ENCODE measurements at regions not wholly inside any gene's neighbourhood (a gene's known extent, or its start where the extent isn't known, plus 50 kb on each side); places are given as distances from the start of the nearest gene placed in this dataset.

GRCh38 chr13:71962735-71963134 lies 95.7 kb upstream of the DACH1 start:
- TF ChIP-seq CTCF (IDR thresholded peaks at IDR 0.05) = no peak
- no peaks in the 10 kb centered on the region for H3K27me3 ChIP-seq (ENCODE audit: insufficient read depth in 3 of 3, low read length in 2 of 3)
- no peaks in the 10 kb centered on the region for H3K36me3 ChIP-seq (ENCODE audit: insufficient read depth in 1 of 2, low read depth in 1 of 2)
- H3K4me1 ChIP-seq = no peaks in the 10 kb centered on the region
- H3K9me3 ChIP-seq = no peaks in the 10 kb centered on the region
- intact Hi-C loops (cut with DNase I) = no loop called here
- DNase-seq = no peak
- no peak overlapping the region for H3K4me3 ChIP-seq
- ATAC-seq = no peak
- H3K27ac ChIP-seq = no peak overlapping the region
- WGBS, 3 donors = 83 to 87% (median 84%) methylated on average over 3 of the region's 3 CpGs

GRCh38 chr13:71962126-71962525 lies 95.1 kb upstream of the DACH1 start:
- Histone ChIP-seq H3K4me3 (no peak overlapping the region), H3K36me3 (ENCODE audit: insufficient read depth in 1 of 2, low read depth in 1 of 2) (no peaks in the 10 kb centered on the region), H3K9me3 (no peaks in the 10 kb centered on the region), H3K27ac (no peak overlapping the region), H3K27me3 (ENCODE audit: insufficient read depth in 3 of 3, low read length in 2 of 3) (no peaks in the 10 kb centered on the region), H3K4me1 (no peaks in the 10 kb centered on the region)
- DNase-seq (no peak), ATAC-seq (no peak)
- intact Hi-C loops (cut with DNase I) = no loop called here
- 73 to 91% (median 79%) methylated on average over 2 of the region's 2 CpGs for WGBS, 3 donors
- no peak for TF ChIP-seq CTCF (IDR thresholded peaks at IDR 0.05)

DNA sequence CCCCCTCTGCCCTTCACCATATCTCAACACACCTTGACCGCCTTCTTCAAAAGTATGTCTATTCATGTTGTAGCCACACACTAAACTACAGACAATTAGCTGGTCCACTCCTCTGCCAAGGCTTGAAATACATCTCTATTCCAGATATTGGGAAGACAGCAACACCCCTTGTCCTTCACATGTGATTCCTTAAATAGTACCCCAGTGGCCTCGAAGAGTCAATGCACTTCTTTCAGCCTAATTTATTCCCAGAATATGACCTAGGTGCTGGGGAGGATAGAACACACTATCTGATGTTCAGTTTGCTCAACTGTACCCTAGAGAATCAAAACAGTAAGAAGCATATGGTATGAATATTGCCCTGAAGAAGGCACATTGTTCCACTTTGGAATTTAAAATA lies 82.4 kb upstream of the DACH1 start:
- Histone ChIP-seq H3K27me3 (ENCODE audit: insufficient read depth in 3 of 3, low read length in 2 of 3) (no peaks in the 10 kb centered on the region), H3K27ac (no peak overlapping the region), H3K9me3 (no peaks in the 10 kb centered on the region), H3K36me3 (ENCODE audit: insufficient read depth in 1 of 2, low read depth in 1 of 2) (no peaks in the 10 kb centered on the region), H3K4me3 (no peak overlapping the region), H3K4me1 (no peaks in the 10 kb centered on the region)
- no peak for ATAC-seq
- intact Hi-C loops (cut with DNase I) = no loop called here
- TF ChIP-seq CTCF (IDR thresholded peaks at IDR 0.05) = no peak
- DNase-seq = no peak
- 77 to 84% (median 82%) methylated on average over 2 of the region's 2 CpGs for WGBS, 3 donors

DNA sequence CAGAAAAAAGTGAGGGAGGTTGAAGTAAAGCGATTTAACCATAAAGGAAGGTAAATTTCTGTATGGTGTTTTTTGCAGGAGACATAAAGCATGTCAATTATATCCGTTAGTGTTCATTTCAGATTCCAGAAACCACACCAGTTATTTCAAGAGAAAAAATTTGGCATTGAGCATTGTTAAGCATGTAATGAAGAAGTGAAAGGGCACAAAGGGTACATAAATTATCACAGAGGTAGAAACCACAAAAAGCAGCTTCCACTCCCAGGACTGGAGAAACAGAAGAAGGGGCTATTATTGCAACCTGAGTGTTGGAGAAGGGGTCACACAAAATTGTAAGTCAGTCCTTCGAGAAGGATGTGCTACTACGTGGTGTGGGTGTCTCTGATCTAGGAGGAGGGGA lies 72.2 kb upstream of the DACH1 start:
- ATAC-seq (no peak), DNase-seq (no peak)
- H3K27me3 ChIP-seq (ENCODE audit: insufficient read depth in 3 of 3, low read length in 2 of 3) = no peaks in the 10 kb centered on the region
- no peak overlapping the region for H3K27ac ChIP-seq
- no peak for TF ChIP-seq CTCF (IDR thresholded peaks at IDR 0.05)
- 30 to 36% (median 32%) methylated on average over 4 of the region's 4 CpGs for WGBS, 3 donors
- H3K9me3 ChIP-seq = no peaks in the 10 kb centered on the region
- intact Hi-C loops (cut with DNase I) = no loop called here
- no peak overlapping the region for H3K4me3 ChIP-seq
- H3K4me1 ChIP-seq = no peaks in the 10 kb centered on the region
- no peaks in the 10 kb centered on the region for H3K36me3 ChIP-seq (ENCODE audit: insufficient read depth in 1 of 2, low read depth in 1 of 2)

DNA sequence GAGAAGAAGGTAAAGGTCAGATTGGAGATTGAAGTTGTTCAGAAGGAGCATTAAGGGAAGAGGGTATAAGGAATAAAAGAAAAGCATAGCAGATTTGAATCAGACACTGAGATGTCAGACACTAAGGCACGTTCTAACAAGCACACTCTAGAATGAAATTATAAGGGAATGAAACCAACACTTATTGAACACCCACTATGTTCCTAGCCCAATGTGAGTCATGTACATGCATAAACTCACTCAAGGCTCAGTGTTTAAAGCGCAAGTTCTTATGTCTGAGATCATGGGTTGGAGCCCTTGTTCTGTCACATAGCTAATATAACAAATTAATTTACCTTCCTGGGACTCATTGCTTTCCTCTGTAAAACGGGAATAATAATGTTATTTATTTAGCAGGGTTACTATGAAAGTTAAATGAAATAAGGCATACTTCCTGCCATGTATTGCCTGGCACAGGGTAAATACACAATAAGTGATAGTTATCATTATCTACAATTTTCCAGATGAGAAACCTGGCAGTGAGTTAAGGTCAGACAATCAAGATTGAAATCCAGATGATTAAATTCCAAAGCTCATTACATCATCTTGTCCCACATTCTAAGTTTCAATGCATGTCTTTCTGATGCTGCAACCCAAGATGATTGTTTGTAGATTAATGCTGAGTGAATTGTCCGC lies 68.3 kb upstream of the DACH1 start:
- DNase-seq (no peak), ATAC-seq (no peak)
- no peak for TF ChIP-seq CTCF (IDR thresholded peaks at IDR 0.05)
- H3K36me3 ChIP-seq (ENCODE audit: insufficient read depth in 1 of 2, low read depth in 1 of 2) = no peaks in the 10 kb centered on the region
- no peak overlapping the region for H3K27ac ChIP-seq
- H3K9me3 ChIP-seq = no peaks in the 10 kb centered on the region
- WGBS, 3 donors = 75 to 82% (median 79%) methylated on average over 4 of the region's 4 CpGs
- H3K27me3 ChIP-seq (ENCODE audit: insufficient read depth in 3 of 3, low read length in 2 of 3) = no peaks in the 10 kb centered on the region
- no peak overlapping the region for H3K4me3 ChIP-seq
- intact Hi-C loops (cut with DNase I) = loop anchor here in 1 of 2 donors (2.0 kb wide), 1 partner anchor 63 kb away; no protein-coding TSS in a partner anchor
- H3K4me1 ChIP-seq = no peaks in the 10 kb centered on the region

Data from psoas muscle (tissue), 7 donors.